ENCODE measurements at regions not wholly inside any gene's neighbourhood (a gene's known extent, or its start where the extent isn't known, plus 50 kb on each side); places are given as distances from the start of the nearest gene placed in this dataset.

DNA sequence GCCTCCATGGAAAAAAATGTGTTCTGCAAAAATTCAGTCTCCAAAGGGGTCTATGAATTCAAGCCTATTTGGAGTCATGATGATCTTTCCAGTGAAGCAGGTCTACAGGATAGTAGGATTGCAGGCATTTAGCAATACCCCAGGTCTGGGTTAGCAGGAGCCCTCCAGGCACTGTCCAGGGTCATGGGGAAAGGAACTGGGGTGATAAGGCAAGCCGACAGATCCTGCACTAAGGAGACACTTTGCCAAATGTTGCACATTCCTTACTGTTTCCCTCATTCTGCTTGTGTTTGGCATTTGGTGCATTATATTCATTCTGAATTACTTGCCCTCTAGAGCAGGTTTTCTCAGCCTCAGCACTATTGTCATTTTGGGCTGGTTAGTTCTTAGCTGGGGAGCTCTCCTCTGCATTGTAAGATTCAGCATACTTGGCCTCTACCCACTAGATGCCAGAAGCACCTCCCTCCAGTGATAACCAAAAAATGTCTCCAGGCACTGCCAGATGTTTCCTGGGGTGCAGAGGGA, 333.3 kb upstream of the PLXNA2 start:
- Histone ChIP-seq H3K4me2 (ENCODE audit: low read length) (no peak overlapping the region), H3K9me3 (replicated peaks; ENCODE audit: low read length) (no peaks in the 10 kb centered on the region), H3K9ac (ENCODE audit: low read depth, low read length) (no peak overlapping the region), H3K4me1 (ENCODE audit: control insufficient read depth, insufficient read depth, low read length) (no peaks in the 10 kb centered on the region), H3K4me3 (ENCODE audit: low read length) (no peak overlapping the region), H3K36me3 (ENCODE audit: insufficient read depth, low read length) (no peaks in the 10 kb centered on the region), H3K27me3 (ENCODE audit: control insufficient read depth, insufficient read depth, low read length) (peaks cover 9% of the 10 kb centered on the region)

DNA sequence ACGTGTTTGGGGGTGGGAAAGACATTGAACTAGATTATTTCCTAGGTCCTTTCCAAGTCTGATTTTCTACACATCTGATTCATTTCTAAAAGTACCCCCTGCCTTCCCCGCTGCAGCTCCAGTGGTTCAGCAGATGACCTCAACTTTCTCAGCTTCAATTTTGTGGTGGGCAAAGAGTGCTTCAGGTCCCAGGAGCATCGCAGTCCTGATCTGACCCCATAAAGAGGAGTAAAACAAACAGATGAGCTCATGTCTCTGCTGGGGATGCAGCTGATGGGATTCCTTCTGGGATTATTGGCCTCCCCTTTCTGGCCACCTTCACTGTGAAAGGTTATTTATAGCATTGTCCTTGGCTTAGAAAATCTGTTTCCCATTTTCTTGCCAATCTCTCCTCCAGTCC, 337.0 kb upstream of the PLXNA2 start:
- Histone ChIP-seq H3K9ac (ENCODE audit: low read depth, low read length) (no peak overlapping the region), H3K4me1 (ENCODE audit: control insufficient read depth, insufficient read depth, low read length) (no peaks in the 10 kb centered on the region), H3K9me3 (replicated peaks; ENCODE audit: low read length) (no peaks in the 10 kb centered on the region), H3K4me3 (ENCODE audit: low read length) (no peak overlapping the region), H3K36me3 (ENCODE audit: insufficient read depth, low read length) (no peaks in the 10 kb centered on the region), H3K27me3 (ENCODE audit: control insufficient read depth, insufficient read depth, low read length) (peaks cover 9% of the 10 kb centered on the region), H3K4me2 (ENCODE audit: low read length) (no peak overlapping the region)

DNA sequence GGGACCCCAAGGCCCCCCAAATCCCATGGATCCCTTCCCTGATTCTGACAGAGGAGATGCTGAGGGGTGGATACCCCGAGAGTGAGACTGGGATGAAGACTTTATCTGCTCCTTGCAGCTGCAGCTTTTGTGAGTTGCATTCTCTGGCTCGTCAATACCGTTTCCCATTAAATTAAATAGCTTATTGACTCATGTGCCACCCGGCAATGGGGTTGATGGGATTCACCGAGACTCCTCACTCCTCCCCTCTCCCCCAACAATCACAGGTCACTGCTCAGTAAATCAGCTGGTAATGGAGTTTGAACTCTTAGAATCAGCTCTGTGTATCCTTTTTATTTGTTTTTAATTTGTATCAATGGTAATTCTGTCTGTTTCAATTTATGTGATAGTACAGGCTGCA, 337.5 kb upstream of the PLXNA2 start:
- H3K9ac ChIP-seq (ENCODE audit: low read depth, low read length), result no peak overlapping the region
- no peaks in the 10 kb centered on the region for H3K9me3 ChIP-seq (replicated peaks; ENCODE audit: low read length)
- H3K27me3 ChIP-seq (ENCODE audit: control insufficient read depth, insufficient read depth, low read length), result peaks cover 9% of the 10 kb centered on the region
- no peaks in the 10 kb centered on the region for H3K4me1 ChIP-seq (ENCODE audit: control insufficient read depth, insufficient read depth, low read length)
- no peak overlapping the region for H3K4me2 ChIP-seq (ENCODE audit: low read length)
- H3K4me3 ChIP-seq (ENCODE audit: low read length), result no peak overlapping the region
- H3K36me3 ChIP-seq (ENCODE audit: insufficient read depth, low read length), result no peaks in the 10 kb centered on the region

DNA sequence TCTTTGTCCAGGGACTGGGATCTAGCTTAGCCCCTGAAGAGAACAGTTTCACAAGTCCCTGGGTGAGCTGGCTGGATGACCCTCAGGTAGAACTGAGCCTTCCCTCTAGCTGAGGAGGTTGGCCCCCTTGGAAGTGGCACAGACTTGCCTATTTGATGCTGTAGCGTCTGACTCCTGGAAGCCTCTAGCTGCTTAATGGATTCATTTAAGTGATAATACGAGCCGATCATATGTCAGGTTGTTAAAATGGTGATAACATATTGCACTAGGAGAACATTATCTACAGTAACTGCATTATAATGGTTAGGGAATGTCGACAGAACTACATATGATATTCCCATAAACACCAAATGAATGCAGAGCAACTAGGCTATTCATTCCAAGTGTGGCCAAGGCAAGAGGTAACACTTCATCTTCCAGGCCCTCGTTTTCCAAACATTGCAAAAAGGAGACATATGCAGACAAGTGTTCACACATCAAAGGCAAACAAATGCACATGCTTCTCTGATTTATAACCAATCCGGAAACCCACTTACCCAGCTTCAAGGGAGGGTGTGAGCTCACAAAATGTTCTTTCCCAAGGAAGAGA, 340.1 kb upstream of the PLXNA2 start:
- no peak overlapping the region for H3K4me3 ChIP-seq (ENCODE audit: low read length)
- H3K4me1 ChIP-seq (ENCODE audit: control insufficient read depth, insufficient read depth, low read length), result no peaks in the 10 kb centered on the region
- H3K36me3 ChIP-seq (ENCODE audit: insufficient read depth, low read length), result no peaks in the 10 kb centered on the region
- H3K9ac ChIP-seq (ENCODE audit: low read depth, low read length), result no peak overlapping the region
- H3K4me2 ChIP-seq (ENCODE audit: low read length), result no peak overlapping the region
- peaks cover 8% of the 10 kb centered on the region for H3K27me3 ChIP-seq (ENCODE audit: control insufficient read depth, insufficient read depth, low read length)
- no peaks in the 10 kb centered on the region for H3K9me3 ChIP-seq (replicated peaks; ENCODE audit: low read length)

DNA sequence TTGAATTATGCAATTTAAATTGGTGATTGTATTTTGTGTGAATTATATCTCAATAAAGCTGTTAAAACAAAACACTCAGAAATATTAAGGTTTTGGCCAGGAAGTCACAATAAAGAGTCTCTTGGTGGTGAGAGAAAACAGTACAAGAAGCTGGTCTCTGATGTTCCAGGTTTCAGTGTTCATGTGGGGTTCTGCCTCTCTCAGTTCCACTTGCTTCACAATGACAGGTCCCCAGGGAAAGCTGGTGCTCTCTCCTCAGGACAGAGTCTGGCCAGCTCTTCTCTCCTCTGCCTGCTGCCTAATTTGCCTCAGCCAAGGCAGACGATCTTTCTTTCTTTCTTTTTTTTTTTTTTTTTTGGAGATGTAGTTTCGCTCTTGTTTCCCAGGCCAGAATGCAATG, 342.9 kb upstream of the PLXNA2 start:
- no peaks in the 10 kb centered on the region for H3K36me3 ChIP-seq (ENCODE audit: insufficient read depth, low read length)
- no peak overlapping the region for H3K4me3 ChIP-seq (ENCODE audit: low read length)
- no peak overlapping the region for H3K4me2 ChIP-seq (ENCODE audit: low read length)
- H3K4me1 ChIP-seq (ENCODE audit: control insufficient read depth, insufficient read depth, low read length), result no peaks in the 10 kb centered on the region
- H3K9ac ChIP-seq (ENCODE audit: low read depth, low read length), result no peak overlapping the region
- peaks cover 3% of the 10 kb centered on the region for H3K27me3 ChIP-seq (ENCODE audit: control insufficient read depth, insufficient read depth, low read length)
- H3K9me3 ChIP-seq (replicated peaks; ENCODE audit: low read length), result no peaks in the 10 kb centered on the region

DNA sequence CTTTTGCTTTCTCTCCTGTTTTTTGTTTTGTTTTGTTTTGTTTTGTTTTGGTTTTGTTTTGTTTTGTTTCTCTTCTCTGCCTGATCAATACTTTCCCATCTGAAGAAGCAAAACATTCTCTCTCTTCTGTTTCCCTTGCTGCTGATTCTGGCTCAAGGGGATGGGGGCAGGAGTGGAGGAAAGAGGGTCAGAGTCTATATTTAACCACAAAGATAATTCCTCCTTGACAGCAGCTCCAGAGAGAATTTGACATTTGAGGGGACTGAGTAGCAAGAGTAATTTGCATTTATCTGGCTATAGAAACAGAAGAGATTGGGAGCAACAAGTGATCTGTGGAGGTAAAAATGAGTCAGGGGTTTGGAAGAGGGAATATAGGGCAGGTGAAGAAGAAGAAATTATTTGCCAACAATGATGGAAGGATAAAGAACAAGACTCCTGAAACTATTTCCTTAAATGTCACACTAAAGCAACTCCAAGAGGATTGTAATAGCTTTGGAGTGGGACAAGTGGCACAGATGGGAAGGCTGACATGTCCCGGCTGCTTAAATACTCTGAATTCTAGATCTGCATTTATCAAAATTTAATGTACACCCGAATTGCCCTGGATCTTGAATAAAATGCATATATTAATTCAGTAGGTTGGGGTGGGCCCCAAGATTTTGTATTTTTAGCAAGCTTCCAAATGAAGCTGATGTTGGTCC, 349.3 kb upstream of the PLXNA2 start:
- no peak overlapping the region for H3K4me2 ChIP-seq (ENCODE audit: low read length)
- no peaks in the 10 kb centered on the region for H3K9me3 ChIP-seq (replicated peaks; ENCODE audit: low read length)
- no peaks in the 10 kb centered on the region for H3K36me3 ChIP-seq (ENCODE audit: insufficient read depth, low read length)
- peaks cover 5% of the 10 kb centered on the region for H3K27me3 ChIP-seq (ENCODE audit: control insufficient read depth, insufficient read depth, low read length)
- no peaks in the 10 kb centered on the region for H3K4me1 ChIP-seq (ENCODE audit: control insufficient read depth, insufficient read depth, low read length)
- H3K4me3 ChIP-seq (ENCODE audit: low read length), result no peak overlapping the region
- no peak overlapping the region for H3K9ac ChIP-seq (ENCODE audit: low read depth, low read length)

DNA sequence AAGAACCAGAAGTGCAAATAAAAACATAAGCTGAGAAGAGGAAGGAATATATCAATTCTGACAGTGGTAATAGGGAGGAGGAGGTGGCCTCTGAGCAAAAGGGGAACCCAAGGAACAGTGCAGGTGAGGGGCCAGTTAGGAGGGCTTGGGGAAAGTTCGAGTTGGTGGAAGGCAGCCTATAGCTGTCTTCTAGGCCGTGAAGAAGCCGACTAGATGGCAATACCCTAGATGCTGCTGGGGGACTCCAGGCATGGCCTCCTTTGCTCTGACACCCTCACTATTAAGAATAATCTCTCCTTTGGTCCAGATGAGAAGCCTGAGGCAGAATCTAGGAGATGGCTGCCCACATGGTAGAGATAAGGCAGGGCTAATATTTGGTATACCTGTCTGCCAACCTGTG, 351.1 kb upstream of the PLXNA2 start:
- H3K27me3 ChIP-seq (ENCODE audit: control insufficient read depth, insufficient read depth, low read length), result peaks cover 3% of the 10 kb centered on the region
- H3K9ac ChIP-seq (ENCODE audit: low read depth, low read length), result no peak overlapping the region
- no peaks in the 10 kb centered on the region for H3K4me1 ChIP-seq (ENCODE audit: control insufficient read depth, insufficient read depth, low read length)
- no peaks in the 10 kb centered on the region for H3K9me3 ChIP-seq (replicated peaks; ENCODE audit: low read length)
- no peaks in the 10 kb centered on the region for H3K36me3 ChIP-seq (ENCODE audit: insufficient read depth, low read length)
- H3K4me2 ChIP-seq (ENCODE audit: low read length), result no peak overlapping the region
- H3K4me3 ChIP-seq (ENCODE audit: low read length), result no peak overlapping the region

DNA sequence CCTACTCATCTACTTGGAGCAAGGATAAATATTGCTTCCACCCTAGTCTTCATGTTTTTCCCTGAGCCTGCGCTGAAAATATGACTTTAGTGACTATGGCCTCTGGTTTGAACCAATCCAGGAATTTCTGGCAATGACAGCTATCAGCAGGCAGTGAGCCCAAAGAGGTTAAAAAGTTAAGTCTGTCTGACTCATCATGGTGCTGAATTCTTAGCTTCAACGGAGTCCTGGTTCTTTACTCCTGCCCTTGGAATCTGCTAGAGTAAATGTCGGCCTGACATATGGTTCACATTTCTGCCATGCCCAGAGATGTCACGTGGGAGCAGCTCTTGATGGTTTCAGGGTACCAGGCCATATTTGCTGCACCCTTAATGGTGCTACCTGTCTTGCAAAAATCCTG, 351.6 kb upstream of the PLXNA2 start:
- H3K27me3 ChIP-seq (ENCODE audit: control insufficient read depth, insufficient read depth, low read length), result peaks cover 3% of the 10 kb centered on the region
- H3K9ac ChIP-seq (ENCODE audit: low read depth, low read length), result no peak overlapping the region

DNA sequence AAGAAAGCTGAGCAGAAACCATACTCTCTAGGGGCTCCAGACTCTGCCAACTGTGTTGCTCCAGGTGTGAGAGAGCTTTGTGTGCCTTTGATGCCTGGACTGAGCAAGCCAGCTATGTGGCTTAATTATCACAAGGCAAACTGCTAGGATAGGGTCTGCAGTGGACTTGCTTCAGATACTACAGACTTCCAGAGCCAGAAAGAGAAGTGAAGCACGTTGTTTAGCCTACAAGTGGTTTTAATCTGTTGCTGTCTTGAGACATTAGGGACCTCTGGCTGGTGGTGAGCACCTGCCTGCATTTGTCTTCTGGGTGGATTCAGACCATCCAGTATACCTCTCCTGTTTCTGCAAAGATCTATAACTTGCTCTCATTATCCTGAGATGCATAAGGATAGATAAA, 353.4 kb upstream of the PLXNA2 start:
- Histone ChIP-seq H3K4me1 (ENCODE audit: control insufficient read depth, insufficient read depth, low read length) (no peaks in the 10 kb centered on the region), H3K9me3 (replicated peaks; ENCODE audit: low read length) (no peaks in the 10 kb centered on the region), H3K4me2 (ENCODE audit: low read length) (no peak overlapping the region), H3K4me3 (ENCODE audit: low read length) (no peak overlapping the region), H3K9ac (ENCODE audit: low read depth, low read length) (no peak overlapping the region), H3K27me3 (ENCODE audit: control insufficient read depth, insufficient read depth, low read length) (peaks cover 3% of the 10 kb centered on the region), H3K36me3 (ENCODE audit: insufficient read depth, low read length) (no peaks in the 10 kb centered on the region)

More for the DNA sequence above, 351.6 kb upstream of the PLXNA2 start:
- Histone ChIP-seq H3K4me2 (ENCODE audit: low read length) (no peak overlapping the region), H3K4me3 (ENCODE audit: low read length) (no peak overlapping the region), H3K36me3 (ENCODE audit: insufficient read depth, low read length) (no peaks in the 10 kb centered on the region), H3K4me1 (ENCODE audit: control insufficient read depth, insufficient read depth, low read length) (no peaks in the 10 kb centered on the region), H3K9me3 (replicated peaks; ENCODE audit: low read length) (no peaks in the 10 kb centered on the region)

DNA sequence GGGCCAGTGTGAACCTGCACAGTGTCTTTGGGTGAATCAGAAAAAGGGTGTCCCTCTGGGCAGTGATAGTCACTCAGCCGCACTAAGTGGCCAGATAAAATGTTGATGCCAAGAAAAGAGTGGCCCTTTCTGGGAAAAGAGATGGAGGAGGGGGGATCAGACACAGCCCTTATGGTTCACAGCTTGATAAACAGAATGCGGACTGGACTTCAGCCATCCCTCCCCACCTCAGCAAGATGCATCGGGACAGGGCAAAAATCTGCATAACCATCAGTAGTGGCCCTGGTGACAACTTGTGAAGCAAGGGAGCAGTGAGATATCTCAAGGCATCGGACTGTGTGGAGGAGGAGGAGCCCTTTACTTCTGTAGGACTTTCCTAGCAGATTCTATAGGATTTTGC, 353.8 kb upstream of the PLXNA2 start:
- peaks cover 3% of the 10 kb centered on the region for H3K27me3 ChIP-seq (ENCODE audit: control insufficient read depth, insufficient read depth, low read length)

DNA sequence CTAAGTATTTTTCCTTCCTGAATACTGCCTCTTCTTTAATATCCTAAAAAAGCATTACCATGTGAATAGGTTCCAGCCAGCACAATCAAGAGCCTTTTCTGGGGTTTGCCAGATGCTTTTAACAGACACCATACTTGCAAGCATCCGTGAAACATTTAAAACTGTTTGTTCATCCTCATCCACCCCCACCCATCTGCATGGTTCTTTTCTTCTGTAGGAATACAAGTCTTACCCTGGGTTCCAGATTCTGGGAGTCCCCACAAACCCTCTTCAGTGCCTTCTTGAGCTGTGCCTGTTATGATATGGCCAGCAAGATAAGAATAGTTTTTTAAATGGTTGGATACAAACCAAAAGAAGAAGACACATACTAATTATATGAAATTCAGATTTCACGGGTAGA, 354.9 kb upstream of the PLXNA2 start:
- H3K4me2 ChIP-seq (ENCODE audit: low read length), result no peak overlapping the region

More for the DNA sequence above, 353.8 kb upstream of the PLXNA2 start:
- Histone ChIP-seq H3K4me3 (ENCODE audit: low read length) (no peak overlapping the region), H3K36me3 (ENCODE audit: insufficient read depth, low read length) (no peaks in the 10 kb centered on the region), H3K9ac (ENCODE audit: low read depth, low read length) (no peak overlapping the region), H3K4me1 (ENCODE audit: control insufficient read depth, insufficient read depth, low read length) (no peaks in the 10 kb centered on the region), H3K9me3 (replicated peaks; ENCODE audit: low read length) (no peaks in the 10 kb centered on the region), H3K4me2 (ENCODE audit: low read length) (no peak overlapping the region)

More for the DNA sequence above, 354.9 kb upstream of the PLXNA2 start:
- Histone ChIP-seq H3K9me3 (replicated peaks; ENCODE audit: low read length) (no peaks in the 10 kb centered on the region), H3K4me1 (ENCODE audit: control insufficient read depth, insufficient read depth, low read length) (peaks cover under 1% of the 10 kb centered on the region), H3K4me3 (ENCODE audit: low read length) (no peak overlapping the region), H3K27me3 (ENCODE audit: control insufficient read depth, insufficient read depth, low read length) (peaks cover 3% of the 10 kb centered on the region), H3K9ac (ENCODE audit: low read depth, low read length) (no peak overlapping the region), H3K36me3 (ENCODE audit: insufficient read depth, low read length) (no peaks in the 10 kb centered on the region)
